GM13977 (cell line): ENCODE measurements at regions not wholly inside any gene's neighbourhood (a gene's known extent, or its start where the extent isn't known, plus 50 kb on each side); places are given as distances from the start of the nearest gene placed in this dataset.

Experiments
- DNase-seq: peaks from one replicate; pipeline ENCODE4 v3.0.0; 2012; ENCODE audit warnings: low spot score
- in situ Hi-C: fragments of 300-500 bp; cut with MboI; formaldehyde crosslinking; loops from one replicate; pipeline ENCODE4 v1.12.0; 2022; ENCODE audit warnings: low sequenced_read_pairs, low pct_unique_long_range_greater_than_20kb, mixed read lengths, inconsistent platforms; ENCODE audit not compliant: unreplicated experiment
- TF ChIP-seq, protein P1 (sequence below): IDR thresholded peaks from 2 replicates; pipeline ENCODE4 v1.5.1; 2012; ENCODE audit warnings: mild to moderate bottlenecking, control low read depth; ENCODE audit not compliant: insufficient read depth; ENCODE audit errors: extremely low read depth, missing control alignments

DNA sequence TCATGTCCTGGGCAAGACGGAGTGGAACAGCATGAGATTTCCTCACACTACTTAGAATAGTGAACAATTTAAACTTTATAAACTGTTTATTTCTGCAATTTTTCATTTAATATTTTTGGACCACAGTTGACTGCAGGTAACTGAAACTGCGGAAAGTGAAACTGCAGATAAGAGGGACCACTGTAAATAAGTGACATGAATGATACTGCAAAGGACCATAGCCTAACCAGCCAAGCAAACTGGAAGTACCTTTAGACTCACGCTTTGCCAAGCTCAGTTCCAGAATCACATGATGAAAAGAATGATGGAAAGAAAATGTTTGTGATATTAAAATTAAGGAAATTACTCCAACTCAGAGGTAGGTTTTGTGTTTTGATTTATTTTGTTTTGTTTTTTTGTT is 94.6 kb upstream of the ITGA4 start:
- in situ Hi-C loops, result no loop called here
- TF ChIP-seq, protein P1, sequence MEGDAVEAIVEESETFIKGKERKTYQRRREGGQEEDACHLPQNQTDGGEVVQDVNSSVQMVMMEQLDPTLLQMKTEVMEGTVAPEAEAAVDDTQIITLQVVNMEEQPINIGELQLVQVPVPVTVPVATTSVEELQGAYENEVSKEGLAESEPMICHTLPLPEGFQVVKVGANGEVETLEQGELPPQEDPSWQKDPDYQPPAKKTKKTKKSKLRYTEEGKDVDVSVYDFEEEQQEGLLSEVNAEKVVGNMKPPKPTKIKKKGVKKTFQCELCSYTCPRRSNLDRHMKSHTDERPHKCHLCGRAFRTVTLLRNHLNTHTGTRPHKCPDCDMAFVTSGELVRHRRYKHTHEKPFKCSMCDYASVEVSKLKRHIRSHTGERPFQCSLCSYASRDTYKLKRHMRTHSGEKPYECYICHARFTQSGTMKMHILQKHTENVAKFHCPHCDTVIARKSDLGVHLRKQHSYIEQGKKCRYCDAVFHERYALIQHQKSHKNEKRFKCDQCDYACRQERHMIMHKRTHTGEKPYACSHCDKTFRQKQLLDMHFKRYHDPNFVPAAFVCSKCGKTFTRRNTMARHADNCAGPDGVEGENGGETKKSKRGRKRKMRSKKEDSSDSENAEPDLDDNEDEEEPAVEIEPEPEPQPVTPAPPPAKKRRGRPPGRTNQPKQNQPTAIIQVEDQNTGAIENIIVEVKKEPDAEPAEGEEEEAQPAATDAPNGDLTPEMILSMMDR, result no peak

DNA sequence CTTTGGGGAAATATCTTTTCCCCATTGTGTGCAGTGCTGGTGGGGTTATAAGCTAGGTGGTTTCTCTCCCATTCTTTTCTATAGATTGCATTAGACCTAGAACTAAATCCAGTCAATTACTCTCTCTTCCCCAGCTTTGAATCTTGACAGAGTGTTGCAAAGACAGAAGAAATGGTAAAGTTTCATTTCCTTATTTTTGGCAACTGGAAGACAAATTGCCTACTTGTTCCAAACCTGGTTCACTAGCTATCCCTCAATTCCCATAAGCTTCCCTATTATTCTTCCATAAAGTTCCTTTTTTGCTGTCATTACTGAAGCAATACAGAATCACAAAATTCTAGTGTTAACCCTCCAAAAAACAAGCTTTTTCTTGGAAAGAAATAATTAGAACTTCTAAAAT is 94.0 kb upstream of the ITGA4 start:
- TF ChIP-seq, protein P1, result no peak
- DNase-seq, result no peak

More for the DNA sequence above, 94.6 kb upstream of the ITGA4 start:
- DNase-seq, result no peak

DNA sequence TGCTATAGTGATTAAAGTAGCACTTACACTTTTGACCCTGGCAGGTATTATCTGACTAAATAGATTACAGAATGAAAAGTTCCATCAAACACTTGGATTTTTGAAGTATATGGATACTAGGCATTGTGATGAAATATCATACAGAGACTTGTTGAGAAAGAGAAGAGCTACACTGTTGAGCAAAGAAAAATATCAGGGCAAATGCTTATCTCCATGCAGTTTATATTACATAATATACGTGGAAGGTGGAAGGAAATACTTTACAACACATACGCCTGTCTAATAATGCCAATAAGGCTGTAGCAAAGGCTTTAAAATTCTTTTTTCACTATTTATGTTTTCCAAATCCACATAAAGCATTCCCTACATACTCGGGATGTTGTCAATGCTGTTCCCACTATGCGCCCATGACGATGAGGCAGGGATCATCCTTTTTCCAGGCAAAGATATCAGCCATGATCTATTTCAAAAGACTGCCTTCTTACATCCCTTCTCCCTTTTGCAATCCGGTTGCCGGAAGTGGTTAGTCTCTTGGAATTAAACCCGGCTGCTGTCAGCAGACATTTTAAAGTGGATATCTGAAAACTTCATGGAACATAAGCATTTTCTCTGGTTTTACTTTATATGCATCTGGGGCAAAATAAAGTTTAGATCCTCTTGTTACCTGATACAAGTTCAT is 92.6 kb upstream of the ITGA4 start:
- DNase-seq, result no peak
- in situ Hi-C loops, result no loop called here

More for the DNA sequence above, 94.0 kb upstream of the ITGA4 start:
- in situ Hi-C loops, result no loop called here

DNA sequence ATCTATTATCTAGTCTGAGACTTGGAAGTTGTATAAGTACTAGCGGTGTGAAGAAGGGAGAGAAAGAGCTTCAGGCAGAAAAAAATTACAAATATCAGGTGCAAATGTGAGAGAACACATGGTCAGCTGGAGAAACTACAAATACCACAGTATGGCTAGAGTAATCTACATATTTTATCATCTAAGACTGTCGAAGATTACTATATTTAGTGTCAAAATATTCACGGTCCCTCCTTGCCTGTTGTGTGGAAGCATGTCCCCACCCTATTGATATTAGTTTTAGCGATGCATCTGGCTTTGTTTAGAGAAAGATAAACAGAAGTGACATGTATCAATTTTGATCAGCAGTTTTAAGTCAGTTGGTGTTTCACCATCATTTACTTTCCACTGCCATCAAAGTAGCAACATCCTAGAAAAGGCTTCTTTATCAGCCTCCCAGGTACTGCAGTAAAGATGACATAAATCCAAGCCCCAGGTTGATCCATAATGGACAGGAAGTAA is 90.5 kb upstream of the ITGA4 start:
- in situ Hi-C loops, result no loop called here
- TF ChIP-seq, protein P1, result no peak
- no peak for DNase-seq

More for the DNA sequence above, 92.6 kb upstream of the ITGA4 start:
- TF ChIP-seq, protein P1, result no peak

DNA sequence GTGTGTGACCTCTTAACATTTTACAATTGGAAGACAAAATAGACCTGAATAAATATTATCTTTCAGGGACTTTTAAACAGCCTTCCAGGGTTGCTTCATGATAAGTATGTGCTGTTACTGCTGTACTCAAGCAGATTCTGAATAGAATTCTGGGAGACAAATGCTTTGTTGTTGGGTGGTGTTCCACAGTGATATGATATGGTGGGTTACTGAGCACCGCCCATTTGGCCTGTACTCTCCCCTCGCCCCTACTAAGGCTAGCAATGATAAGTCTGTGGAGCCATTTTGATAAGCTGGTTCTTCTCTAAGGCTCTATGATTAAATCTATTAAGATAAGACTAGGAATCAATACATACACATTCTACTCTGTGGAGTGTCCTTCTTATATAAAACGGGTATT is 89.8 kb upstream of the ITGA4 start:
- TF ChIP-seq, protein P1, result no peak
- no peak for DNase-seq
- in situ Hi-C loops, result no loop called here

DNA sequence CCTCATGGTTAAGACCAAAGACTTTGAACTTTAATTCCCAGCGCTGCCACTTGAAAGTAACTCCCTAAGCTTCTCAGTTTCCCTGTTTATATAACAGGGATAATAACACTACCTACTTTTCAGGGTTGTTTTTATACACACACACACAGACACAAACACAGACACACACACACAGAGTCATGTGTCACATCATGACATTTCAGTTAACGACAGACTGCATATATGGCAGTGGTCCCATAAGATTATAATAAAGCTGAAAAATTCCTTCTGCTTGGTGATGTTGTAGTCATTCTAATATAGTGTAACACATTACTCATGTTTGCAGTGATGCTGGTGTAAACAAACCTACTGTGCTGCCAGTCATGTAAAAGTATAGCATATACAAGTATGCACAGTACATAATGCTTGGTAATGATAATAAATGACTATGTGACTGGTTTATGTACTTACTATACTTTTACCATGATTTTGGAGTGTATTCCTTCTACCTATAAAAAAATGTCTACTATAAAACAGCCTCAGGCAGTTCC is 89.2 kb upstream of the ITGA4 start:
- DNase-seq, result no peak
- in situ Hi-C loops, result no loop called here
- TF ChIP-seq, protein P1, result no peak
